ENCODE measurements at regions not wholly inside any gene's neighbourhood (a gene's known extent, or its start where the extent isn't known, plus 50 kb on each side); places are given as distances from the start of the nearest gene placed in this dataset.

DNA sequence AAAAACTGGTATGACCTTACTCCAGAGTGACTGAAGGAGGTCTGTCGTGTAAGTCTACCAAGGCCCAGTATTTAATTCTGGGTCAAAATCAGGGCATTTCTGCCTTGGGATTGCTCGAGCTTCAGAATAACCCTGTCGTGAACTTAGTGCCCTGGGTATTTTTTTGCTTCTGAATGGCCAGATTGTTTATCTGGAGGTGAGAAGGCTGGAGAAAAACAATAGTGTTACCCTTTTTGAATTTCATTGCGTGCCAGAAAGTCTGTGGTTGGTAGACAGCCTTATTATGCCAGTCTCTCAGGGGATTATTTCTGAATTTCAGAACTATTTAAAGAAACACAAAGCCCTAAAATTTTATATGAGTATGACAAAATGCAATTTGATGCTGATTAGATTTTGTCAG is 323.4 kb downstream of the CSNK1G3 start:
- Histone ChIP-seq H2AFZ (no peak overlapping the region), H3K27ac (no peak overlapping the region), H3K9me2 (ENCODE audit: insufficient read depth) (no peaks in the 10 kb centered on the region), H3K4me2 (ENCODE audit: unreplicated experiment) (no peak overlapping the region), H4K20me1 (ENCODE audit: insufficient read depth) (no peaks in the 10 kb centered on the region), H3K79me2 (ENCODE audit: insufficient read depth) (no peaks in the 10 kb centered on the region), H3K27me3 (replicated peaks; ENCODE audit: insufficient read depth) (no peaks in the 10 kb centered on the region), H3K4me3 (no peak overlapping the region), H3K9me3 (ENCODE audit: low read depth) (no peaks in the 10 kb centered on the region), H3K36me3 (ENCODE audit: low read depth) (no peaks in the 10 kb centered on the region), H3K4me1 (ENCODE audit: insufficient read depth) (no peaks in the 10 kb centered on the region), H3K9ac (no peak overlapping the region), H3F3A (ENCODE audit: insufficient read depth) (no peaks in the 10 kb centered on the region)
- 44 to 55% methylated on average over 4 of the region's 4 CpGs for WGBS, 2 experiments (ENCODE audit: low coverage in 1 of 2, low lambda C conversion rate in 2 of 2, missing lambda C conversion rate in 2 of 2)
- no peak for DNase-seq
- in situ Hi-C loops (cut with MboI) = no loop called here
- TF ChIP-seq EZH2phosphoT487 (IDR thresholded peaks at IDR 0.05; ENCODE audit: insufficient read depth, low read depth) (no peak), EZH2 (IDR thresholded peaks at IDR 0.05; ENCODE audit: insufficient read depth, poor library complexity, severe bottlenecking) (no peak)

DNA sequence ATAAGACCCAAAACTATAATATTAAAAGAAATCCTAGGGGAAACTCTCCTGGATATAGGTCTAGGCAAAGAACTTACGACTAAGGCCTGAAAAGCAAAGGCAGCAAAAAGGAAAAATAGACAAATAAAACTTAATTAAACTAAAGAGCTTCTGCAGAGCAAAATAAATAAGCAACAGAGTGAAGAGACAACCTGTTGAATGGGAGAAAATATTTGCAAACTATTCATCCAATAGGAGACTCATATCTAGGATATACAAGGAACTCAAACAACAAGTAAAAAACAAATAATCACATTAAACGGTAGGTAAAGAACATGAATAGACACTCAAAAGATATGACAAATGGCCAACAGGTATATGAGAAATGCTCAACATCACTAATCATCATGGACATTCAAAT is 318.6 kb downstream of the CSNK1G3 start:
- H3K4me3 ChIP-seq = no peak overlapping the region
- TF ChIP-seq EZH2phosphoT487 (IDR thresholded peaks at IDR 0.05; ENCODE audit: insufficient read depth, low read depth) (no peak), EZH2 (IDR thresholded peaks at IDR 0.05; ENCODE audit: insufficient read depth, poor library complexity, severe bottlenecking) (no peak)
- H3K9me2 ChIP-seq (ENCODE audit: insufficient read depth) = no peaks in the 10 kb centered on the region
- H3F3A ChIP-seq (ENCODE audit: insufficient read depth) = no peaks in the 10 kb centered on the region
- no peak overlapping the region for H3K4me2 ChIP-seq (ENCODE audit: unreplicated experiment)
- no peaks in the 10 kb centered on the region for H3K27me3 ChIP-seq (replicated peaks; ENCODE audit: insufficient read depth)
- peaks cover 2% of the 10 kb centered on the region for H3K9me3 ChIP-seq (ENCODE audit: low read depth)
- WGBS, 2 experiments (ENCODE audit: low coverage in 1 of 2, low lambda C conversion rate in 2 of 2, missing lambda C conversion rate in 2 of 2) = 73 to 79% methylated on average over 2 of the region's 2 CpGs
- H3K36me3 ChIP-seq (ENCODE audit: low read depth) = no peaks in the 10 kb centered on the region
- DNase-seq = no peak
- H3K27ac ChIP-seq = no peak overlapping the region
- in situ Hi-C loops (cut with MboI) = no loop called here
- no peaks in the 10 kb centered on the region for H4K20me1 ChIP-seq (ENCODE audit: insufficient read depth)
- no peaks in the 10 kb centered on the region for H3K4me1 ChIP-seq (ENCODE audit: insufficient read depth)
- no peak overlapping the region for H2AFZ ChIP-seq
- no peaks in the 10 kb centered on the region for H3K79me2 ChIP-seq (ENCODE audit: insufficient read depth)
- H3K9ac ChIP-seq = no peak overlapping the region

DNA sequence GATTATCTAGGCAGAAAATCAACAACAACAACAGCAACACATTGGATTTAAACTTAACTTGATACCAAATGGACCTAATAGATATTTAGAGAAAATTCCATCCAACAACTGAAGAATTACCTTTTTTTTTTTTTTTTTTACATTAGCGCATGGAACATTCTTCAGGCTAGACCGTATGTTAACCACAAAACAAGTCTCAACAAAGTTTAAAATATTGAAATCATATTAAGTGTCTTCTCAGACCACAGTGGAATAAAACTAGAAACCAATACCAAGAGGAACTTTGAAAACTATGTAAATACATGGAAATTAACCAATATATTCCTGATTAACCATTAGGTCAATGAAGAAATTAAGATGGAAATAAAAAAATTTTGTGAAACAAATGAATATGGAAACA is 315.8 kb downstream of the CSNK1G3 start:
- Histone ChIP-seq H3K27me3 (replicated peaks; ENCODE audit: insufficient read depth) (no peaks in the 10 kb centered on the region), H3K4me3 (no peak overlapping the region), H4K20me1 (ENCODE audit: insufficient read depth) (no peaks in the 10 kb centered on the region), H3K9me3 (ENCODE audit: low read depth) (peaks cover 2% of the 10 kb centered on the region), H3K9ac (no peak overlapping the region), H3K9me2 (ENCODE audit: insufficient read depth) (no peaks in the 10 kb centered on the region), H3K79me2 (ENCODE audit: insufficient read depth) (no peaks in the 10 kb centered on the region), H3K36me3 (ENCODE audit: low read depth) (no peaks in the 10 kb centered on the region), H2AFZ (no peak overlapping the region), H3K4me1 (ENCODE audit: insufficient read depth) (no peaks in the 10 kb centered on the region), H3K4me2 (ENCODE audit: unreplicated experiment) (no peak overlapping the region), H3K27ac (no peak overlapping the region), H3F3A (ENCODE audit: insufficient read depth) (no peaks in the 10 kb centered on the region)
- TF ChIP-seq EZH2 (IDR thresholded peaks at IDR 0.05; ENCODE audit: insufficient read depth, poor library complexity, severe bottlenecking) (no peak), EZH2phosphoT487 (IDR thresholded peaks at IDR 0.05; ENCODE audit: insufficient read depth, low read depth) (no peak)
- no peak for DNase-seq
- whole genome bisulfite sequencing, 2 experiments (ENCODE audit: low coverage in 1 of 2, low lambda C conversion rate in 2 of 2, missing lambda C conversion rate in 2 of 2) = 78 to 81% methylated on average over 2 of the region's 2 CpGs
- in situ Hi-C loops (cut with MboI) = no loop called here

DNA sequence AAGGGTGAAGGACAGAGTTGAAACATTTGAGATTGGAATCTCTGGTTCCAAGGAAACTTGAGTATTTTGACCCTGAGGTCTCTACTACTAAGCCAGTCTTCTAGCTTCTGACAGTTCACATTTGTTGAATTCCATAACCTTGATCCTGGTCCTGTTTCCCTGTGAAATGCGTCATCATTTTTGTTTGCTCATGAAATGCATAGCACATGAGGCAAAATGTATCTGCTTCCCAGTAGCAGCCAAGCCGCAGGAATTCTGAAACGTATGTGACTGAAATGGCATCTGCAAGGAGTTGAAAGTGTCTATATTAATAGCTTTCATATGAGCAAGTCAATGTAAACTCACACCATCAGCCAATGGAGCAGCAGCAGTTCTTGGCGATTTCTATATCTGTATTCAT is 307.9 kb downstream of the CSNK1G3 start:
- H3K27ac ChIP-seq = no peak overlapping the region
- H3K27me3 ChIP-seq (replicated peaks; ENCODE audit: insufficient read depth) = no peaks in the 10 kb centered on the region
- no peaks in the 10 kb centered on the region for H3K79me2 ChIP-seq (ENCODE audit: insufficient read depth)
- DNase-seq = peak; percentile 60
- 55 to 63% methylated on average over 4 of the region's 4 CpGs for WGBS, 2 experiments (ENCODE audit: low coverage in 1 of 2, low lambda C conversion rate in 2 of 2, missing lambda C conversion rate in 2 of 2)
- no peaks in the 10 kb centered on the region for H3K36me3 ChIP-seq (ENCODE audit: low read depth)
- H3F3A ChIP-seq (ENCODE audit: insufficient read depth) = no peaks in the 10 kb centered on the region
- H3K9me2 ChIP-seq (ENCODE audit: insufficient read depth) = no peaks in the 10 kb centered on the region
- no peak overlapping the region for H3K4me2 ChIP-seq (ENCODE audit: unreplicated experiment)
- no peaks in the 10 kb centered on the region for H4K20me1 ChIP-seq (ENCODE audit: insufficient read depth)
- no peak overlapping the region for H2AFZ ChIP-seq
- TF ChIP-seq EZH2 (IDR thresholded peaks at IDR 0.05; ENCODE audit: insufficient read depth, poor library complexity, severe bottlenecking) = no peak
- TF ChIP-seq EZH2phosphoT487 (IDR thresholded peaks at IDR 0.05; ENCODE audit: insufficient read depth, low read depth) = no peak
- H3K4me3 ChIP-seq = no peak overlapping the region
- in situ Hi-C loops (cut with MboI) = no loop called here
- H3K9me3 ChIP-seq (ENCODE audit: low read depth) = no peaks in the 10 kb centered on the region
- H3K9ac ChIP-seq = no peak overlapping the region
- peaks cover 2% of the 10 kb centered on the region; the same call in 1 of the 2 replicates for H3K4me1 ChIP-seq (ENCODE audit: insufficient read depth)

DNA sequence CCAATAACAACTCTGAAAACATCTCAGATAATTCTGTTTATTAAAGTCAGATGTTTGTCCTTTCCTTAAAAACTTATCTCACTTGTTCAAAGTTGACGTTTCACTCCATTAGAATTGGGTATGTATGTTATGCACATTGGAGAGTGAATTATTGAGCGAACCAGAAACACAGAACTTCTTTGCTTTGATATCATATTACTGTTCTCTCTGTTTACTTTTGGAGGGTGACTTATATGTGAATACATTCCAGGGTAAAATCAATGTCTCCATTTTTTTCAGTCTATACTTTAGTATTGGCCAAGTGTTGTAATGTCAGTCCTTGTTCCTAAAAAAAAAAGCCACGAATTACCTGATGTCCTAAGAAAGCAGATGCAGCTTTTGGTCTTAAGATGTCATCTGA is 307.4 kb downstream of the CSNK1G3 start:
- in situ Hi-C loops (cut with MboI) = no loop called here

More for the DNA sequence above, 307.4 kb downstream of the CSNK1G3 start:
- Histone ChIP-seq H3K36me3 (ENCODE audit: low read depth) (no peaks in the 10 kb centered on the region), H4K20me1 (ENCODE audit: insufficient read depth) (no peaks in the 10 kb centered on the region), H3K9ac (no peak overlapping the region), H3K4me1 (ENCODE audit: insufficient read depth) (peaks cover 6% of the 10 kb centered on the region), H3K4me3 (no peak overlapping the region), H3K27ac (no peak overlapping the region), H3K27me3 (replicated peaks; ENCODE audit: insufficient read depth) (no peaks in the 10 kb centered on the region), H3K9me2 (ENCODE audit: insufficient read depth) (no peaks in the 10 kb centered on the region), H3K4me2 (ENCODE audit: unreplicated experiment) (no peak overlapping the region), H3K79me2 (ENCODE audit: insufficient read depth) (no peaks in the 10 kb centered on the region), H3K9me3 (ENCODE audit: low read depth) (no peaks in the 10 kb centered on the region), H3F3A (ENCODE audit: insufficient read depth) (peaks cover 1% of the 10 kb centered on the region; the same call in 1 of the 2 replicates), H2AFZ (no peak overlapping the region)
- no peak for TF ChIP-seq EZH2phosphoT487 (IDR thresholded peaks at IDR 0.05; ENCODE audit: insufficient read depth, low read depth)
- no peak for TF ChIP-seq EZH2 (IDR thresholded peaks at IDR 0.05; ENCODE audit: insufficient read depth, poor library complexity, severe bottlenecking)
- WGBS, 2 experiments (ENCODE audit: low coverage in 1 of 2, low lambda C conversion rate in 2 of 2, missing lambda C conversion rate in 2 of 2) = 57 to 66% methylated on average over 3 of the region's 3 CpGs
- DNase-seq = no peak
